Natural killer cell (primary cell): ENCODE measurements at regions not wholly inside any gene's neighbourhood (a gene's known extent, or its start where the extent isn't known, plus 50 kb on each side); places are given as distances from the start of the nearest gene placed in this dataset.

Experiments used
- ATAC-seq, 3 donors: fragments of 150-1000 bp in 2 of 3; fragments of 200-7000 bp in 1 of 3; cut with Tn5 transposase; 1 replicate in 1 of 3; 2 replicates in 2 of 3; pipeline ENCODE4 v1.10.0; 2021; ENCODE audit warnings: mild to moderate bottlenecking in 2 of 3, moderate library complexity in 2 of 3
- DNase-seq, 2 donors: peaks; one replicate each; pipeline versions ENCODE4 v3.0.0 to v3.0.0-alpha.2; 2013 to 2021; ENCODE audit warnings: mixed read lengths in 1 of 2
- H3K27ac ChIP-seq: one replicate; pipeline ENCODE4 v1.5.1; 2013; ENCODE audit warnings: mild to moderate bottlenecking, low read length
- H3K27me3 ChIP-seq: one replicate; pipeline ENCODE4 v1.6.1; 2013; ENCODE audit warnings: low read length; ENCODE audit not compliant: control insufficient read depth, insufficient read depth
- H3K36me3 ChIP-seq: one replicate; pipeline ENCODE4 v1.6.1; 2013; ENCODE audit warnings: low read length; ENCODE audit not compliant: control insufficient read depth, insufficient read depth
- H3K4me1 ChIP-seq: one replicate; pipeline ENCODE4 v1.6.1; 2013; ENCODE audit warnings: low read length; ENCODE audit not compliant: control insufficient read depth, insufficient read depth
- H3K4me3 ChIP-seq: one replicate; pipeline ENCODE4 v1.5.1; 2013; ENCODE audit warnings: low read length
- H3K9me3 ChIP-seq: one replicate; pipeline ENCODE4 v1.6.1; 2013; ENCODE audit warnings: low read length; ENCODE audit not compliant: control insufficient read depth, insufficient read depth
- H3K27ac Mint-ChIP-seq, 2 donors: one replicate each; pipeline ENCODE4 v1.8.0; 2022; ENCODE audit warnings: mild to moderate bottlenecking in 2 of 2, mixed read lengths in 2 of 2, moderate library complexity in 1 of 2
- H3K27me3 Mint-ChIP-seq, 2 donors: one replicate each; pipeline ENCODE4 v1.8.0; 2022; ENCODE audit warnings: low read depth in 2 of 2, mixed read lengths in 2 of 2
- H3K36me3 Mint-ChIP-seq: one replicate; pipeline ENCODE4 v1.8.0; 2022; ENCODE audit warnings: mixed read lengths
- H3K4me1 Mint-ChIP-seq, 2 donors: one replicate each; pipeline ENCODE4 v1.8.0; 2022; ENCODE audit warnings: mixed read lengths in 2 of 2
- H3K4me3 Mint-ChIP-seq: one replicate; pipeline ENCODE4 v1.8.0; 2022; ENCODE audit warnings: mild to moderate bottlenecking, moderate library complexity, mixed read lengths
- H3K9me3 Mint-ChIP-seq, 2 donors: one replicate each; pipeline ENCODE4 v1.8.0; 2022; ENCODE audit warnings: mixed read lengths in 2 of 2
- WGBS: methylation state at CpG from one replicate; pipeline ENCODE4 v1.1.7; 2013; ENCODE audit warnings: missing lambda C conversion rate; ENCODE audit not compliant: insufficient coverage; 5-methylcytosine and 5-hydroxymethylcytosine counted together
- intact Hi-C: fragments of 100-400 bp; cut with micrococcal nuclease; formaldehyde crosslinking; loops from one replicate; pipeline ENCODE4 v1.14.2; 2022
- TF ChIP-seq, protein P1 (sequence below): fragments of 200-600 bp; IDR thresholded peaks from one replicate; pipeline ENCODE4 v1.8.0; 2022; ENCODE audit warnings: antibody characterized with exemption

DNA sequence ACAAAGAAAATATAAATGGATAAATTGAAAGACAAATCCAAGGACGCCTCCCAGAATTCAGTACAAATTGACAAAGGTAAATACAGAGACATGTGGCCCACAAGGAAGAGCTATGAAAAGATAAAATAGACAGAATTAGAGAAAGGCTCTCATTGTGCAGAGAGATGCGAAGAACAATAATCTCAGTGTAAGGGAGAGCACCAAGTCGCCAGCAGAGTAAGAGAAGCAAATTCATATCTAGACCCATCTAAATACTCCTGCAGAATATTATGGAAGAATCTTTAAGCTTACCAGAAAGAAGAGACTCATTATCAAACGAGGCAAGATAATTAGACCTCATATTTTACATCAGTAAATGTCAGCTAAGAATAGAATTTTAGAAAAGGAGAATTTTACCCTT, 101.7 kb upstream of the ITGA1 start:
- no peak overlapping the region for H3K27ac Mint-ChIP-seq
- 100% methylated on average over 2 of the region's 4 CpGs for WGBS
- H3K4me1 ChIP-seq: no peaks in the 10 kb centered on the region
- intact Hi-C loops: no loop called here
- peaks cover 11 to 13% of the 10 kb centered on the region in 2 donors for H3K27me3 Mint-ChIP-seq
- ATAC-seq (no peak), DNase-seq (no peak)
- no peaks in the 10 kb centered on the region for H3K9me3 Mint-ChIP-seq
- H3K4me3 ChIP-seq: no peak overlapping the region
- no peaks in the 10 kb centered on the region for H3K9me3 ChIP-seq
- TF ChIP-seq, protein P1, sequence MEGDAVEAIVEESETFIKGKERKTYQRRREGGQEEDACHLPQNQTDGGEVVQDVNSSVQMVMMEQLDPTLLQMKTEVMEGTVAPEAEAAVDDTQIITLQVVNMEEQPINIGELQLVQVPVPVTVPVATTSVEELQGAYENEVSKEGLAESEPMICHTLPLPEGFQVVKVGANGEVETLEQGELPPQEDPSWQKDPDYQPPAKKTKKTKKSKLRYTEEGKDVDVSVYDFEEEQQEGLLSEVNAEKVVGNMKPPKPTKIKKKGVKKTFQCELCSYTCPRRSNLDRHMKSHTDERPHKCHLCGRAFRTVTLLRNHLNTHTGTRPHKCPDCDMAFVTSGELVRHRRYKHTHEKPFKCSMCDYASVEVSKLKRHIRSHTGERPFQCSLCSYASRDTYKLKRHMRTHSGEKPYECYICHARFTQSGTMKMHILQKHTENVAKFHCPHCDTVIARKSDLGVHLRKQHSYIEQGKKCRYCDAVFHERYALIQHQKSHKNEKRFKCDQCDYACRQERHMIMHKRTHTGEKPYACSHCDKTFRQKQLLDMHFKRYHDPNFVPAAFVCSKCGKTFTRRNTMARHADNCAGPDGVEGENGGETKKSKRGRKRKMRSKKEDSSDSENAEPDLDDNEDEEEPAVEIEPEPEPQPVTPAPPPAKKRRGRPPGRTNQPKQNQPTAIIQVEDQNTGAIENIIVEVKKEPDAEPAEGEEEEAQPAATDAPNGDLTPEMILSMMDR: no peak
- no peaks in the 10 kb centered on the region for H3K36me3 Mint-ChIP-seq
- H3K27me3 ChIP-seq: peaks cover 3% of the 10 kb centered on the region
- H3K4me3 Mint-ChIP-seq: no peak overlapping the region
- no peaks in the 10 kb centered on the region for H3K36me3 ChIP-seq
- H3K4me1 Mint-ChIP-seq: no peaks in the 10 kb centered on the region
- H3K27ac ChIP-seq: no peak overlapping the region

DNA sequence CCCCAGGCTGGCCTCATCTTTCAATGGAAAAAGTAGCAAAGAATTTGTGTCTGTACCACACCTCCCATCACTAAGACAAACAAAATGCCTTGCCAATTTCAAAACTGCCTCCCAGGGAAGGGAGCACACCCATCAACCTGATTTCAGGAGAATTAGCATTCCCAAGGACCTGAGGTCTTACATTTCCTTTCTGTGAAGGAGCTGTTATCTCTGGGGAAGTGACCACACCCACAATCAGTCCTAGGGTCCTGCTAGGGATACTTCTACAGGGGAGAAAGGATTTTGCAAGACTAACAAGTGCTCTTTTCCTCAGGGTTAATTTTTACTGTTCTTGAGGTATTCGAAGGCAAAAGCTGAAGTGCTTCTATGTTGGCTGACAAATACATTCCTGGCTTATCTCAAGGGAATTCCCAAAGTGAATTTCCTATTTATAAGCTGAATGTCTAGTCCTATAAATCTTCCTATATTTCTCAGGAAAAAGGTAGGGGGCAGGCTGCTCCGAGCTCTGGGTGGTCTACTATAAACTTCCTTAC, 97.4 kb upstream of the ITGA1 start:
- Mint-ChIP-seq H3K4me1 (no peaks in the 10 kb centered on the region), H3K36me3 (no peaks in the 10 kb centered on the region), H3K27ac (no peak overlapping the region), H3K9me3 (no peaks in the 10 kb centered on the region), H3K27me3 (peaks cover 7 to 11% of the 10 kb centered on the region in 2 donors), H3K4me3 (no peak overlapping the region)
- TF ChIP-seq, protein P1: no peak
- H3K4me3 ChIP-seq: no peak overlapping the region
- no peak overlapping the region for H3K27ac ChIP-seq
- no peaks in the 10 kb centered on the region for H3K9me3 ChIP-seq
- H3K36me3 ChIP-seq: no peaks in the 10 kb centered on the region
- H3K4me1 ChIP-seq: no peaks in the 10 kb centered on the region
- intact Hi-C loops: no loop called here
- no peak for ATAC-seq
- WGBS: 67% methylated on average over 1 of the region's 2 CpGs
- DNase-seq: no peak
- H3K27me3 ChIP-seq: no peaks in the 10 kb centered on the region

GRCh38 chr5:52692039-52692438, 95.7 kb upstream of the ITGA1 start:
- Mint-ChIP-seq H3K4me3 (no peak overlapping the region), H3K36me3 (no peaks in the 10 kb centered on the region), H3K27ac (no peak overlapping the region), H3K4me1 (no peaks in the 10 kb centered on the region), H3K9me3 (no peaks in the 10 kb centered on the region), H3K27me3 (peaks cover 2 to 7% of the 10 kb centered on the region in 2 donors)
- no peaks in the 10 kb centered on the region for H3K9me3 ChIP-seq
- intact Hi-C loops: no loop called here
- DNase-seq (no peak), ATAC-seq (no peak)
- no peaks in the 10 kb centered on the region for H3K27me3 ChIP-seq
- no peaks in the 10 kb centered on the region for H3K36me3 ChIP-seq
- no peak overlapping the region for H3K4me3 ChIP-seq
- no peak overlapping the region for H3K27ac ChIP-seq
- TF ChIP-seq, protein P1: no peak
- no peaks in the 10 kb centered on the region for H3K4me1 ChIP-seq

DNA sequence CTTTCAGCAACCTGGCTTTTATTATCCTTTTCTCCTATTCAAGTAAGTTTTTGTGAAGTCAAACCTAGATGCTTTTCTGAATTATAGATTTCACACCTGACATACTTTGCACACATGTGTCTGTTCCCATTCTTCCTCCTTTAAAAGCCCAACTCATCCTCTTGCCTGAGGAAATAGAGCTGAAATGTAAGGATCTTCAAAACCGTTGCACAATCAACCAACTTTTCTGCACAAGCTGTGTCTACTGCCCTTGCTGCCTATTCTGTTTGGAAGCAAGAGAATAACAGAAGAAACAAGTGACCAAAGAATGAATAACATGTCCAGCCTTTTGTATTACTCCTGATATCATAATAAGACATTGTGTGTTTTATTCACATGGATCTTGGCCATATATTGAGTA, 95.1 kb upstream of the ITGA1 start:
- no peak for ATAC-seq

More for the DNA sequence above, 95.1 kb upstream of the ITGA1 start:
- Mint-ChIP-seq H3K9me3 (no peaks in the 10 kb centered on the region), H3K27me3 (peaks cover 0 to 7% of the 10 kb centered on the region in 2 donors), H3K27ac (no peak overlapping the region), H3K4me3 (no peak overlapping the region), H3K4me1 (no peaks in the 10 kb centered on the region), H3K36me3 (no peaks in the 10 kb centered on the region)
- Histone ChIP-seq H3K27me3 (no peaks in the 10 kb centered on the region), H3K9me3 (no peaks in the 10 kb centered on the region), H3K4me1 (no peaks in the 10 kb centered on the region), H3K4me3 (no peak overlapping the region), H3K36me3 (no peaks in the 10 kb centered on the region), H3K27ac (no peak overlapping the region)
- no peak for DNase-seq
- TF ChIP-seq, protein P1: no peak
- intact Hi-C loops: no loop called here
- WGBS: 62% methylated on average over 1 of the region's 1 CpG
